GM12878 (cell line): ENCODE measurements at regions not wholly inside any gene's neighbourhood (a gene's known extent, or its start where the extent isn't known, plus 50 kb on each side); places are given as distances from the start of the nearest gene placed in this dataset.

ENCODE experiments used
- ATAC-seq: fragments of 200-7000 bp; cut with Tn5 transposase; 3 replicates; pipeline ENCODE4 v1.9.1; 2020; ENCODE audit warnings: mild to moderate bottlenecking, moderate library complexity
- BruUV-seq: library from RNA; stranded (reverse); fragments of 400-500 nt; replicated peaks from 2 replicates; lab custom pipeline; 2021; lab: Mats Ljungman, UMichigan
- CTCF ChIA-PET: fragments of 300-600 bp; sonication (Branson Sonifier 250); formaldehyde crosslinking; extraction: SDS; loops from one replicate; lab custom pipeline; 2021; ENCODE audit warnings: inconsistent platforms; lab: Yijun Ruan, JAX
- POLR2A ChIA-PET: fragments of 350-600 bp; formaldehyde crosslinking; extraction: SDS; loops from one replicate; lab custom pipeline; 2021; ENCODE audit warnings: inconsistent platforms; lab: Charles Lee
- RAD21 ChIA-PET: fragments of 300-600 bp; sonication (Branson Sonifier 250); formaldehyde crosslinking; loops from one replicate; lab custom pipeline; 2023; ENCODE audit warnings: antibody characterized with exemption; ENCODE audit not compliant: unreplicated experiment; lab: Charles Lee
- SMC1A ChIA-PET: fragments of 300-600 bp; sonication (Branson Sonifier 250); formaldehyde crosslinking; loops from one replicate; lab custom pipeline; 2023; ENCODE audit not compliant: unreplicated experiment, uncharacterized antibody; lab: Charles Lee
- DNase-seq: peaks from one replicate; pipeline ENCODE4 v3.0.0-alpha.2; 2011; ENCODE audit warnings: low read depth, low spot score
- FAIRE-seq: peaks from 3 replicates; lab custom pipeline; 2011; peaks lifted over from hg19 to GRCh38; lab: Jason Lieb, UNC
- H2AFZ ChIP-seq: 2 replicates; pipeline ENCODE4 v1.6.0; 2011; ENCODE audit warnings: low read depth, low read length, control low read depth; ENCODE audit not compliant: control insufficient read depth
- H3K27ac ChIP-seq: 2 replicates; pipeline ENCODE4 v1.5.1; 2011; ENCODE audit warnings: control low read depth; ENCODE audit not compliant: control insufficient read depth, insufficient read depth
- H3K27me3 ChIP-seq, 2 experiments: replicated peaks in 1 of 2; 2 replicates each; pipeline versions ENCODE4 v1.6.0 to v1.6.1; 2011; ENCODE audit warnings: low read length in 1 of 2; ENCODE audit not compliant: control insufficient read depth in 2 of 2, insufficient read depth in 2 of 2
- H3K36me3 ChIP-seq, 2 experiments: 2 replicates each; pipeline ENCODE4 v1.5.1; 2011; ENCODE audit warnings: low read length in 1 of 2; ENCODE audit not compliant: control insufficient read depth in 2 of 2, insufficient read depth in 2 of 2
- H3K4me1 ChIP-seq: 2 replicates; pipeline ENCODE4 v1.6.1; 2011; ENCODE audit warnings: mild to moderate bottlenecking, low read length, moderate library complexity, mixed read lengths; ENCODE audit not compliant: control insufficient read depth, insufficient read depth
- H3K4me2 ChIP-seq: 2 replicates; pipeline ENCODE4 v1.6.0; 2011; ENCODE audit warnings: control low read depth; ENCODE audit not compliant: control insufficient read depth, insufficient read depth
- H3K4me3 ChIP-seq: fragments of 200-600 bp; sonication (generic); 2 replicates; pipeline ENCODE4 v1.5.1; 2016
- H3K79me2 ChIP-seq: 2 replicates; pipeline ENCODE4 v1.6.0; 2011; ENCODE audit warnings: low read length; ENCODE audit not compliant: control insufficient read depth, insufficient read depth
- H3K9ac ChIP-seq: 2 replicates; pipeline ENCODE4 v1.8.0; 2011; ENCODE audit warnings: low read length, control low read depth, mixed read lengths; ENCODE audit not compliant: control insufficient read depth, insufficient read depth
- H3K9me3 ChIP-seq: replicated peaks from 3 replicates; pipeline ENCODE4 v1.5.1; 2011; ENCODE audit warnings: mild to moderate bottlenecking, low read length; ENCODE audit not compliant: control insufficient read depth, insufficient read depth
- H4K20me1 ChIP-seq: 2 replicates; pipeline ENCODE4 v1.6.0; 2011; ENCODE audit not compliant: control insufficient read depth, insufficient read depth
- ASH2L ChIP-seq: fragments of 300-600, 200-600 bp; sonication (generic); IDR thresholded peaks from 2 replicates; pipeline ENCODE4 v1.6.1; 2017; ENCODE audit warnings: low read depth, mild to moderate bottlenecking, borderline replicate concordance
- ATF7 ChIP-seq: fragments of 450-650 bp; IDR thresholded peaks from 2 replicates; pipeline ENCODE4 v1.6.1; 2016; ENCODE audit warnings: low read depth, mild to moderate bottlenecking
- BACH1 ChIP-seq: fragments of 450-650 bp; IDR thresholded peaks from 2 replicates; pipeline ENCODE4 v1.6.1; 2017; ENCODE audit warnings: mild to moderate bottlenecking, borderline replicate concordance
- BRCA1 ChIP-seq: IDR thresholded peaks from 2 replicates; pipeline ENCODE4 v1.6.1; 2011; ENCODE audit warnings: low read depth, low read length, improper control_type of control experiment
- CHD2 ChIP-seq: IDR thresholded peaks from 2 replicates; pipeline ENCODE4 v1.6.1; 2011; ENCODE audit warnings: low read depth, low read length, improper control_type of control experiment, borderline replicate concordance
- CHD4 ChIP-seq: fragments of 200-600 bp; sonication (generic); IDR thresholded peaks from 2 replicates; pipeline ENCODE4 v1.6.1; 2016; ENCODE audit warnings: mild to moderate bottlenecking
- HDAC2 ChIP-seq: fragments of 200-600 bp; sonication (generic); IDR thresholded peaks from 2 replicates; pipeline ENCODE4 v1.6.1; 2017
- IKZF2 ChIP-seq, 2 experiments: fragments of 450-650 bp; IDR thresholded peaks; 2 replicates each; pipeline ENCODE4 v1.6.1; 2017; ENCODE audit warnings: mild to moderate bottlenecking in 2 of 2, moderate library complexity in 2 of 2
- MEF2A ChIP-seq: IDR thresholded peaks from 2 replicates; pipeline ENCODE4 v1.6.1; 2011; ENCODE audit warnings: low read depth, mild to moderate bottlenecking, low read length, moderate library complexity; ENCODE audit not compliant: insufficient read depth
- NR2C2 ChIP-seq: IDR thresholded peaks from 2 replicates; pipeline ENCODE4 v1.6.1; 2011; ENCODE audit warnings: borderline replicate concordance, low read depth; ENCODE audit not compliant: control insufficient read depth, insufficient read length
- RBBP5 ChIP-seq: fragments of 200-600 bp; sonication (generic); conservative IDR thresholded peaks from 2 replicates; pipeline ENCODE4 v1.6.1; 2016
- RCOR1 ChIP-seq: conservative IDR thresholded peaks from 2 replicates; pipeline ENCODE4 v1.6.1; 2012; ENCODE audit warnings: low read depth, low read length, improper control_type of control experiment
- RFX5 ChIP-seq: IDR thresholded peaks from 2 replicates; pipeline ENCODE4 v1.6.1; 2011; ENCODE audit warnings: low read depth, low read length, improper control_type of control experiment
- RUNX3 ChIP-seq: IDR thresholded peaks from 2 replicates; pipeline ENCODE4 v1.6.1; 2012; ENCODE audit warnings: low read length, inconsistent platforms
- SMC3 ChIP-seq: IDR thresholded peaks from 2 replicates; pipeline ENCODE4 v1.6.1; 2011; ENCODE audit warnings: low read length, improper control_type of control experiment, borderline replicate concordance
- SP1 ChIP-seq: IDR thresholded peaks from one replicate; pipeline ENCODE4 v1.6.1; 2011; ENCODE audit warnings: low read depth, low read length
- TAF1 ChIP-seq: IDR thresholded peaks from 2 replicates; pipeline ENCODE4 v1.6.1; 2011; ENCODE audit warnings: mild to moderate bottlenecking, low read depth, low read length, borderline replicate concordance
- WGBS: methylation state at CpG from one replicate; pipeline ENCODE4 v1.1.6; 2016; ENCODE audit warnings: low lambda C conversion rate; ENCODE audit not compliant: insufficient replicate concordance, insufficient coverage; ENCODE audit errors: missing lambda C conversion rate; 5-methylcytosine and 5-hydroxymethylcytosine counted together
- in situ Hi-C: fragments of 300-500 bp; cut with MboI; formaldehyde crosslinking; loops from 9 replicates; pipeline ENCODE4 v1.14.3; 2018; ENCODE audit warnings: mixed read lengths
- intact Hi-C: fragments of 100-400 bp; cut with micrococcal nuclease; formaldehyde crosslinking; loops from one replicate; pipeline ENCODE4 v1.14.2; 2022; ENCODE audit not compliant: unreplicated experiment
- TF ChIP-seq, protein P1 (sequence below): IDR thresholded peaks from 2 replicates; pipeline ENCODE4 v1.6.1; 2011; ENCODE audit warnings: borderline replicate concordance, low read depth, mild to moderate bottlenecking, moderate library complexity, mixed read lengths, low read length; ENCODE audit not compliant: insufficient read depth; ENCODE audit errors: extremely low read length
- TF ChIP-seq, protein P2 (sequence below): fragments of 450-650 bp; IDR thresholded peaks from 2 replicates; pipeline ENCODE4 v1.6.1; 2017; ENCODE audit warnings: mild to moderate bottlenecking, moderate library complexity
- TF ChIP-seq, protein P3 (sequence below): IDR thresholded peaks from 2 replicates; pipeline ENCODE4 v1.6.1; 2011; ENCODE audit warnings: mild to moderate bottlenecking, low read depth, low read length, moderate library complexity; ENCODE audit not compliant: insufficient replicate concordance

GRCh38 chr14:31921721-31922120 lies 155.4 kb upstream of the ARHGAP5 start (continued):
- TF ChIP-seq ASH2L (no peak), RCOR1 (no peak), BRCA1 (no peak)
- TF ChIP-seq, protein P1, sequence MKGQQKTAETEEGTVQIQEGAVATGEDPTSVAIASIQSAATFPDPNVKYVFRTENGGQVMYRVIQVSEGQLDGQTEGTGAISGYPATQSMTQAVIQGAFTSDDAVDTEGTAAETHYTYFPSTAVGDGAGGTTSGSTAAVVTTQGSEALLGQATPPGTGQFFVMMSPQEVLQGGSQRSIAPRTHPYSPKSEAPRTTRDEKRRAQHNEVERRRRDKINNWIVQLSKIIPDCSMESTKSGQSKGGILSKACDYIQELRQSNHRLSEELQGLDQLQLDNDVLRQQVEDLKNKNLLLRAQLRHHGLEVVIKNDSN = no peak

DNA sequence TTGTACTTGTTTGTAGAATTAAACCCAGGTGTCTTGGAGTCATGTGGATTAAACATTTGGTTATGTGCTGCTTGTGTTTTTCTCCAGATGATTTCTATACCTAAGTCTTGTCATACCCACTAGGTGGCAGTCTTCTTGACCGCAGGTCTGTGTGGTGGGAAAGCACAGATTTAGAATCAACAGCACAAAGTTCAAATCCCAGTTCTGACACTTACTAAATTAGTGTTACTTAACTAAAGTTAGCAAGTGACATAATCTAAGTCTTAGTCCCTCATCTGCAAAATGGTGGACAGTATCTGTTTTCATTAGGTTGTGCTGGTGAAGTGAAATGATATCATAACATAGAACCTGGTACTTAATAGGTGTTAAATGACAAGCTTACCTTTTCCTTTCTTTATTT lies 151.0 kb upstream of the ARHGAP5 start:
- RAD21 ChIA-PET = interaction anchor here (1.0 to 3.9 kb wide), 8 partner anchors 11 to 588 kb away, joined by 3 to 33 read pairs (median 4); partner anchors contain the start of gene RNU6-8
- no peak for DNase-seq
- no peaks in the 10 kb centered on the region for H3K9me3 ChIP-seq
- no TSS peak for BruUV-seq
- in situ Hi-C loops (no loop called here), intact Hi-C loops (loop anchor here (1.0 to 5.0 kb wide), 4 partner anchors 147 to 635 kb away; no protein-coding TSS in a partner anchor)
- peak; percentile 83 for ATAC-seq
- H3K27me3 ChIP-seq = no peaks in the 10 kb centered on the region
- FAIRE-seq = no peak
- H3K4me3 ChIP-seq = no peak overlapping the region
- no peak overlapping the region for H2AFZ ChIP-seq
- no peaks in the 10 kb centered on the region for H3K36me3 ChIP-seq
- 0% methylated on average over 1 of the region's 1 CpG for WGBS
- SMC1A ChIA-PET = interaction anchor here (0.7 to 5.2 kb wide), 22 partner anchors 9 to 633 kb away, joined by 3 to 74 read pairs (median 3); no protein-coding TSS in a partner anchor
- no peak overlapping the region for H3K9ac ChIP-seq
- CTCF ChIA-PET = interaction anchor here (0.6 to 11.7 kb wide), 35 partner anchors 8 to 634 kb away, joined by 3 to 175 read pairs (median 4); partner anchors contain the start of gene ARHGAP5
- POLR2A ChIA-PET = no interaction called here
- no peak overlapping the region for H3K27ac ChIP-seq
- no peaks in the 10 kb centered on the region for H3K4me1 ChIP-seq
- no peaks in the 10 kb centered on the region for H4K20me1 ChIP-seq
- H3K4me2 ChIP-seq = no peak overlapping the region
- no peaks in the 10 kb centered on the region for H3K79me2 ChIP-seq
- TF ChIP-seq MEF2A = no peak
- TF ChIP-seq CHD2 = no peak
- TF ChIP-seq, protein P2, sequence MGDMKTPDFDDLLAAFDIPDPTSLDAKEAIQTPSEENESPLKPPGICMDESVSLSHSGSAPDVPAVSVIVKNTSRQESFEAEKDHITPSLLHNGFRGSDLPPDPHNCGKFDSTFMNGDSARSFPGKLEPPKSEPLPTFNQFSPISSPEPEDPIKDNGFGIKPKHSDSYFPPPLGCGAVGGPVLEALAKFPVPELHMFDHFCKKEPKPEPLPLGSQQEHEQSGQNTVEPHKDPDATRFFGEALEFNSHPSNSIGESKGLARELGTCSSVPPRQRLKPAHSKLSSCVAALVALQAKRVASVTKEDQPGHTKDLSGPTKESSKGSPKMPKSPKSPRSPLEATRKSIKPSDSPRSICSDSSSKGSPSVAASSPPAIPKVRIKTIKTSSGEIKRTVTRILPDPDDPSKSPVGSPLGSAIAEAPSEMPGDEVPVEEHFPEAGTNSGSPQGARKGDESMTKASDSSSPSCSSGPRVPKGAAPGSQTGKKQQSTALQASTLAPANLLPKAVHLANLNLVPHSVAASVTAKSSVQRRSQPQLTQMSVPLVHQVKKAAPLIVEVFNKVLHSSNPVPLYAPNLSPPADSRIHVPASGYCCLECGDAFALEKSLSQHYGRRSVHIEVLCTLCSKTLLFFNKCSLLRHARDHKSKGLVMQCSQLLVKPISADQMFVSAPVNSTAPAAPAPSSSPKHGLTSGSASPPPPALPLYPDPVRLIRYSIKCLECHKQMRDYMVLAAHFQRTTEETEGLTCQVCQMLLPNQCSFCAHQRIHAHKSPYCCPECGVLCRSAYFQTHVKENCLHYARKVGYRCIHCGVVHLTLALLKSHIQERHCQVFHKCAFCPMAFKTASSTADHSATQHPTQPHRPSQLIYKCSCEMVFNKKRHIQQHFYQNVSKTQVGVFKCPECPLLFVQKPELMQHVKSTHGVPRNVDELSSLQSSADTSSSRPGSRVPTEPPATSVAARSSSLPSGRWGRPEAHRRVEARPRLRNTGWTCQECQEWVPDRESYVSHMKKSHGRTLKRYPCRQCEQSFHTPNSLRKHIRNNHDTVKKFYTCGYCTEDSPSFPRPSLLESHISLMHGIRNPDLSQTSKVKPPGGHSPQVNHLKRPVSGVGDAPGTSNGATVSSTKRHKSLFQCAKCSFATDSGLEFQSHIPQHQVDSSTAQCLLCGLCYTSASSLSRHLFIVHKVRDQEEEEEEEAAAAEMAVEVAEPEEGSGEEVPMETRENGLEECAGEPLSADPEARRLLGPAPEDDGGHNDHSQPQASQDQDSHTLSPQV = no peak
- no peak for TF ChIP-seq IKZF2 (IDR thresholded peaks at IDR 0.05)
- TF ChIP-seq, protein P3, sequence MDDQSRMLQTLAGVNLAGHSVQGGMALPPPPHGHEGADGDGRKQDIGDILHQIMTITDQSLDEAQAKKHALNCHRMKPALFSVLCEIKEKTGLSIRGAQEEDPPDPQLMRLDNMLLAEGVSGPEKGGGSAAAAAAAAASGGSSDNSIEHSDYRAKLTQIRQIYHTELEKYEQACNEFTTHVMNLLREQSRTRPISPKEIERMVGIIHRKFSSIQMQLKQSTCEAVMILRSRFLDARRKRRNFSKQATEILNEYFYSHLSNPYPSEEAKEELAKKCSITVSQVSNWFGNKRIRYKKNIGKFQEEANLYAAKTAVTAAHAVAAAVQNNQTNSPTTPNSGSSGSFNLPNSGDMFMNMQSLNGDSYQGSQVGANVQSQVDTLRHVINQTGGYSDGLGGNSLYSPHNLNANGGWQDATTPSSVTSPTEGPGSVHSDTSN = no peak
- no peak for TF ChIP-seq HDAC2
- no peak for TF ChIP-seq BACH1
- no peak for TF ChIP-seq NR2C2
- no peak for TF ChIP-seq TAF1
- TF ChIP-seq RBBP5 = no peak
- no peak for TF ChIP-seq SP1
- TF ChIP-seq RUNX3 = peak; percentile 95
- TF ChIP-seq ATF7 = 0 out of 2 replicates have a peak, but pooled peaks have one; percentile 12
- TF ChIP-seq SMC3 = peak; percentile 75
- no peak for TF ChIP-seq CHD4
- no peak for TF ChIP-seq RFX5
